CD4-positive, alpha-beta memory T cell (primary cell): ENCODE measurements at regions not wholly inside any gene's neighbourhood (a gene's known extent, or its start where the extent isn't known, plus 50 kb on each side); places are given as distances from the start of the nearest gene placed in this dataset.

ENCODE experiments used
- CTCF ChIA-PET: fragments of 350-600 bp; sonication (Branson Sonifier 250); formaldehyde crosslinking; loops from one replicate; lab custom pipeline; 2021; ENCODE audit warnings: inconsistent platforms; ENCODE audit not compliant: partially characterized antibody; lab: Charles Lee
- POLR2A ChIA-PET: fragments of 350-600 bp; sonication (Branson Sonifier 250); formaldehyde crosslinking; loops from one replicate; lab custom pipeline; 2021; ENCODE audit not compliant: partially characterized antibody; lab: Charles Lee
- DNase-seq, 5 donors: peaks; one replicate each; pipeline versions ENCODE4 v3.0.0 to v3.0.0-alpha.2; 2020 to 2022; ENCODE audit warnings: mixed read lengths in 1 of 5
- H3K27ac ChIP-seq: one replicate; pipeline ENCODE4 v1.7.0; 2013; ENCODE audit warnings: low read depth, low read length
- H3K27me3 ChIP-seq: 2 replicates; pipeline ENCODE4 v1.7.0; 2013; ENCODE audit warnings: mild to moderate bottlenecking, low read length, moderate library complexity; ENCODE audit not compliant: insufficient read depth
- H3K36me3 ChIP-seq: 2 replicates; pipeline ENCODE4 v1.7.0; 2013; ENCODE audit warnings: mild to moderate bottlenecking, low read length, moderate library complexity; ENCODE audit not compliant: insufficient read depth
- H3K4me1 ChIP-seq: 2 replicates; pipeline ENCODE4 v1.7.0; 2013; ENCODE audit warnings: mild to moderate bottlenecking, low read length, moderate library complexity; ENCODE audit not compliant: insufficient read depth
- H3K4me3 ChIP-seq, 2 donors: one replicate each; pipeline ENCODE4 v1.7.0; 2013; ENCODE audit warnings: low read length in 2 of 2, mild to moderate bottlenecking in 1 of 2
- H3K9me3 ChIP-seq, 2 donors: one replicate each; pipeline ENCODE4 v1.7.0; 2013; ENCODE audit warnings: low read length in 2 of 2, control low read depth in 1 of 2; ENCODE audit not compliant: control insufficient read depth in 1 of 2
- H3K27ac Mint-ChIP-seq, 7 donors: one replicate each; pipeline ENCODE4 v1.8.0; 2020 to 2021; ENCODE audit warnings: mixed read lengths in 7 of 7, mild to moderate bottlenecking in 6 of 7, inconsistent platforms in 3 of 7, moderate library complexity in 3 of 7
- H3K27me3 Mint-ChIP-seq, 2 donors: one replicate each; pipeline ENCODE4 v1.8.0; 2020 to 2021; ENCODE audit warnings: mixed read lengths in 2 of 2
- H3K36me3 Mint-ChIP-seq, 2 donors: one replicate each; pipeline ENCODE4 v1.8.0; 2020 to 2021; ENCODE audit warnings: mixed read lengths in 2 of 2, inconsistent platforms in 1 of 2, mild to moderate bottlenecking in 1 of 2
- H3K4me1 Mint-ChIP-seq, 4 donors: one replicate each; pipeline ENCODE4 v1.8.0; 2020 to 2021; ENCODE audit warnings: mixed read lengths in 4 of 4, mild to moderate bottlenecking in 1 of 4
- H3K4me3 Mint-ChIP-seq, 8 donors: one replicate each; pipeline ENCODE4 v1.8.0; 2020 to 2021; ENCODE audit warnings: mixed read lengths in 8 of 8, mild to moderate bottlenecking in 7 of 8, moderate library complexity in 6 of 8, inconsistent platforms in 3 of 8
- H3K9me3 Mint-ChIP-seq, 8 donors: one replicate each; pipeline ENCODE4 v1.8.0; 2020 to 2021; ENCODE audit warnings: mixed read lengths in 8 of 8, mild to moderate bottlenecking in 5 of 8, inconsistent platforms in 3 of 8, moderate library complexity in 1 of 8
- intact Hi-C: fragments of 100-400 bp; cut with micrococcal nuclease; formaldehyde crosslinking; loops from one replicate; pipeline ENCODE4 v1.15.1; 2023

- Histone ChIP-seq H3K9me3 (no peaks in the 10 kb centered on the region), H3K27ac (no peak overlapping the region), H3K27me3 (no peaks in the 10 kb centered on the region), H3K4me1 (no peaks in the 10 kb centered on the region), H3K36me3 (no peaks in the 10 kb centered on the region), H3K4me3 (no peak overlapping the region)
- Mint-ChIP-seq H3K27me3 (no peaks in the 10 kb centered on the region), H3K27ac (no peak overlapping the region), H3K36me3 (no peaks in the 10 kb centered on the region), H3K4me1 (peaks cover 2 to 13% (median 3%) of the 10 kb centered on the region in 4 donors), H3K4me3 (no peak overlapping the region), H3K9me3 (no peaks in the 10 kb centered on the region)
- ChIA-PET CTCF (no interaction called here), POLR2A (interaction anchor here (1.0 kb wide), 1 partner anchor 13 kb away, joined by 3 read pairs; no protein-coding TSS in a partner anchor)
- intact Hi-C loops: no loop called here
- DNase-seq: no peak
These were observed 201.2 kb downstream of the RPLP1 start for GRCh38 chr15:69653846-69654245.

GRCh38 chr15:69656271-69657030 is 203.8 kb downstream of the RPLP1 start:
- H3K27ac Mint-ChIP-seq: no peak overlapping the region
- no peaks in the 10 kb centered on the region for H3K9me3 ChIP-seq
- ChIA-PET CTCF (no interaction called here), POLR2A (no interaction called here)
- no peaks in the 10 kb centered on the region for H3K27me3 Mint-ChIP-seq
- intact Hi-C loops: no loop called here
- no peaks in the 10 kb centered on the region for H3K36me3 ChIP-seq
- peaks cover 0 to 13% (median 2%) of the 10 kb centered on the region in 4 donors for H3K4me1 Mint-ChIP-seq
- H3K4me1 ChIP-seq: no peaks in the 10 kb centered on the region
- H3K9me3 Mint-ChIP-seq: no peaks in the 10 kb centered on the region
- H3K27me3 ChIP-seq: no peaks in the 10 kb centered on the region
- H3K4me3 Mint-ChIP-seq: no peak overlapping the region
- no peak for DNase-seq
- H3K36me3 Mint-ChIP-seq: no peaks in the 10 kb centered on the region
- H3K27ac ChIP-seq: no peak overlapping the region
- no peak overlapping the region for H3K4me3 ChIP-seq

- peaks cover 0 to 1% (median under 1%) of the 10 kb centered on the region in 4 donors for H3K4me1 Mint-ChIP-seq
- Histone ChIP-seq H3K36me3 (no peaks in the 10 kb centered on the region), H3K4me3 (no peak overlapping the region), H3K9me3 (no peaks in the 10 kb centered on the region), H3K4me1 (no peaks in the 10 kb centered on the region), H3K27ac (no peak overlapping the region), H3K27me3 (no peaks in the 10 kb centered on the region)
- no peak for DNase-seq
- H3K36me3 Mint-ChIP-seq: no peaks in the 10 kb centered on the region
- H3K27me3 Mint-ChIP-seq: no peaks in the 10 kb centered on the region
- POLR2A ChIA-PET: no interaction called here
- H3K4me3 Mint-ChIP-seq: no peak overlapping the region
- no peaks in the 10 kb centered on the region for H3K9me3 Mint-ChIP-seq
- CTCF ChIA-PET: no interaction called here
- intact Hi-C loops: no loop called here
- H3K27ac Mint-ChIP-seq: no peak overlapping the region
These were observed 205.0 kb downstream of the RPLP1 start for GRCh38 chr15:69657626-69658025.

- no peaks in the 10 kb centered on the region for H3K27me3 ChIP-seq
- no peaks in the 10 kb centered on the region for H3K4me1 ChIP-seq
- POLR2A ChIA-PET: interaction anchor here (1.1 kb wide), 1 partner anchor 10 kb away, joined by 3 read pairs; no protein-coding TSS in a partner anchor
- no peaks in the 10 kb centered on the region for H3K27me3 Mint-ChIP-seq
- CTCF ChIA-PET: interaction anchor here (1.0 kb wide), 1 partner anchor 14 kb away, joined by 3 read pairs; no protein-coding TSS in a partner anchor
- H3K9me3 ChIP-seq: no peaks in the 10 kb centered on the region
- intact Hi-C loops: no loop called here
- H3K4me3 Mint-ChIP-seq: no peak overlapping the region
- no peak for DNase-seq
- peak overlapping the region in 1 of 7 donors; percentile 37 for H3K27ac Mint-ChIP-seq
- no peak overlapping the region for H3K4me3 ChIP-seq
- no peak overlapping the region for H3K27ac ChIP-seq
- H3K36me3 Mint-ChIP-seq: no peaks in the 10 kb centered on the region
- H3K36me3 ChIP-seq: no peaks in the 10 kb centered on the region
- H3K9me3 Mint-ChIP-seq: no peaks in the 10 kb centered on the region
- H3K4me1 Mint-ChIP-seq: peaks cover 0 to 4% (median under 1%) of the 10 kb centered on the region in 4 donors
These were observed 205.9 kb downstream of the RPLP1 start for GRCh38 chr15:69658411-69658945.

GRCh38 chr15:69659454-69660050 is 206.9 kb downstream of the RPLP1 start:
- H3K36me3 ChIP-seq: no peaks in the 10 kb centered on the region
- no peak for DNase-seq
- Mint-ChIP-seq H3K36me3 (no peaks in the 10 kb centered on the region), H3K27ac (no peak overlapping the region), H3K4me1 (peaks cover 0 to 4% (median under 1%) of the 10 kb centered on the region in 4 donors), H3K9me3 (no peaks in the 10 kb centered on the region), H3K27me3 (no peaks in the 10 kb centered on the region), H3K4me3 (no peak overlapping the region)
- H3K4me3 ChIP-seq: no peak overlapping the region
- H3K9me3 ChIP-seq: no peaks in the 10 kb centered on the region
- intact Hi-C loops: no loop called here
- POLR2A ChIA-PET: no interaction called here
- H3K27ac ChIP-seq: no peak overlapping the region
- H3K27me3 ChIP-seq: no peaks in the 10 kb centered on the region
- H3K4me1 ChIP-seq: no peaks in the 10 kb centered on the region
- CTCF ChIA-PET: no interaction called here

GRCh38 chr15:69660114-69660513 is 207.5 kb downstream of the RPLP1 start:
- Mint-ChIP-seq H3K27me3 (no peaks in the 10 kb centered on the region), H3K4me3 (no peak overlapping the region), H3K4me1 (peaks cover under 1 to 4% (median 2%) of the 10 kb centered on the region in 4 donors), H3K36me3 (no peaks in the 10 kb centered on the region), H3K9me3 (no peaks in the 10 kb centered on the region), H3K27ac (no peak overlapping the region)
- H3K27ac ChIP-seq: no peak overlapping the region
- intact Hi-C loops: no loop called here
- no peaks in the 10 kb centered on the region for H3K9me3 ChIP-seq
- no peaks in the 10 kb centered on the region for H3K4me1 ChIP-seq
- DNase-seq: no peak
- POLR2A ChIA-PET: no interaction called here
- no peak overlapping the region for H3K4me3 ChIP-seq
- CTCF ChIA-PET: no interaction called here
- H3K36me3 ChIP-seq: no peaks in the 10 kb centered on the region
- no peaks in the 10 kb centered on the region for H3K27me3 ChIP-seq

- intact Hi-C loops: no loop called here
- H3K27ac ChIP-seq: no peak overlapping the region
- Mint-ChIP-seq H3K9me3 (no peaks in the 10 kb centered on the region), H3K4me3 (no peak overlapping the region), H3K27me3 (no peaks in the 10 kb centered on the region), H3K4me1 (peaks cover 2 to 10% (median 4%) of the 10 kb centered on the region in 4 donors), H3K36me3 (no peaks in the 10 kb centered on the region), H3K27ac (no peak overlapping the region)
- no peak overlapping the region for H3K4me3 ChIP-seq
- H3K9me3 ChIP-seq: no peaks in the 10 kb centered on the region
- ChIA-PET POLR2A (no interaction called here), CTCF (no interaction called here)
- no peak for DNase-seq
- no peaks in the 10 kb centered on the region for H3K36me3 ChIP-seq
- no peaks in the 10 kb centered on the region for H3K27me3 ChIP-seq
- no peaks in the 10 kb centered on the region for H3K4me1 ChIP-seq
These were observed 208.2 kb downstream of the RPLP1 start for GRCh38 chr15:69660658-69661405.
